Body of pancreas (tissue), 4 donors: ENCODE measurements at regions not wholly inside any gene's neighbourhood (a gene's known extent, or its start where the extent isn't known, plus 50 kb on each side); places are given as distances from the start of the nearest gene placed in this dataset.

Source experiments
- ATAC-seq: fragments of 150-250 bp; one replicate; pipeline ENCODE4 v1.9.1; 2016
- DNase-seq, 4 donors: peaks; one replicate each; pipeline ENCODE4 v3.0.0-alpha.2; 2019
- H3K27ac ChIP-seq, 4 donors: fragments of 200-600 bp; sonication (generic); 1 replicate in 3 of 4; 2 replicates in 1 of 4; pipeline versions ENCODE4 v1.5.1 to v1.6.1; 2016 to 2019; ENCODE audit warnings: mild to moderate bottlenecking in 1 of 4, mixed read lengths in 1 of 4, moderate library complexity in 1 of 4
- H3K27me3 ChIP-seq, 2 donors: fragments of 200-600 bp; sonication (generic); one replicate each; pipeline ENCODE4 v1.6.0; 2016; ENCODE audit warnings: mild to moderate bottlenecking in 1 of 2
- H3K36me3 ChIP-seq, 2 donors: fragments of 200-600 bp; sonication (generic); replicated peaks in 1 of 2; 2 replicates each; pipeline ENCODE4 v1.5.1; 2016; ENCODE audit warnings: low read depth in 2 of 2; ENCODE audit not compliant: insufficient read depth in 1 of 2
- H3K4me1 ChIP-seq: fragments of 200-600 bp; sonication (generic); one replicate; pipeline ENCODE4 v1.6.0; 2016
- H3K4me3 ChIP-seq, 2 donors: fragments of 200-600 bp; sonication (generic); 1 replicate in 1 of 2; 2 replicates in 1 of 2; pipeline ENCODE4 v1.5.1; 2016 to 2019
- H3K9me3 ChIP-seq, 3 donors: fragments of 200-600 bp; sonication (generic); 1 replicate in 2 of 3; 2 replicates in 1 of 3; pipeline ENCODE4 v1.5.1; 2016
- CTCF ChIP-seq, 7 experiments: fragments of 450-650 bp in 4 of 7; fragments of 200-600 bp in 3 of 7; sonication (generic) in 3 of 7; IDR thresholded peaks; one replicate each; pipeline ENCODE4 v1.5.1; 2016 to 2019; ENCODE audit warnings: antibody characterized with exemption in 7 of 7
- POLR2A ChIP-seq, 3 donors: fragments of 450-650 bp; IDR thresholded peaks; one replicate each; pipeline ENCODE4 v1.6.1; 2016; ENCODE audit warnings: antibody characterized with exemption in 3 of 3, mild to moderate bottlenecking in 2 of 3
- WGBS, 2 donors: methylation state at CpG; one replicate each; pipeline ENCODE4 v1.1.5; 2017; 5-methylcytosine and 5-hydroxymethylcytosine counted together
- intact Hi-C: fragments of 100-400 bp; cut with DNase I; formaldehyde crosslinking; loops from one replicate; pipeline ENCODE4 v1.15.1; 2023

- H3K4me3 ChIP-seq = no peak overlapping the region
- H3K9me3 ChIP-seq = no peaks in the 10 kb centered on the region
- TF ChIP-seq POLR2A (IDR thresholded peaks at IDR 0.05) (no peak), CTCF (IDR thresholded peaks at IDR 0.05) (no peak)
- DNase-seq (peak; percentile 30 to 67 (median 43)), ATAC-seq (no peak)
- intact Hi-C loops = no loop called here
- no peak overlapping the region for H3K27ac ChIP-seq
- WGBS, 2 donors = 65 to 67% methylated on average over 21 to 23 of the region's 23 CpGs
- H3K36me3 ChIP-seq = no peaks in the 10 kb centered on the region
- H3K27me3 ChIP-seq = no peaks in the 10 kb centered on the region
- H3K4me1 ChIP-seq = peaks cover 7% of the 10 kb centered on the region
Observed at GRCh38 chr16:86037999-86038925, 139.3 kb downstream of the IRF8 start.

GRCh38 chr16:86038926-86039310 is 140.0 kb downstream of the IRF8 start:
- no peak for TF ChIP-seq POLR2A (IDR thresholded peaks at IDR 0.05)
- no peak for TF ChIP-seq CTCF (IDR thresholded peaks at IDR 0.05)
- ATAC-seq = no peak

GRCh38 chr16:86039606-86040005 is 140.6 kb downstream of the IRF8 start:
- WGBS, 2 donors = 84 to 86% methylated on average over 9 to 12 of the region's 12 CpGs
- Histone ChIP-seq H3K9me3 (no peaks in the 10 kb centered on the region), H3K27me3 (no peaks in the 10 kb centered on the region)

More at GRCh38 chr16:86038926-86039310, 140.0 kb downstream of the IRF8 start:
- no peaks in the 10 kb centered on the region for H3K9me3 ChIP-seq
- H3K36me3 ChIP-seq = no peaks in the 10 kb centered on the region
- H3K4me1 ChIP-seq = peaks cover 7% of the 10 kb centered on the region
- no peak overlapping the region for H3K27ac ChIP-seq
- intact Hi-C loops = no loop called here
- peak in 1 of 4 donors; percentile 8 for DNase-seq
- 41 to 51% methylated on average over 13 of the region's 13 CpGs for WGBS, 2 donors
- H3K4me3 ChIP-seq = no peak overlapping the region
- H3K27me3 ChIP-seq = no peaks in the 10 kb centered on the region

GRCh38 chr16:86040496-86040895 is 141.5 kb downstream of the IRF8 start:
- DNase-seq = peak in 1 of 4 donors; percentile 0
- no peaks in the 10 kb centered on the region for H3K27me3 ChIP-seq
- ATAC-seq = no peak
- intact Hi-C loops = no loop called here
- 83 to 84% methylated on average over 12 to 14 of the region's 17 CpGs for WGBS, 2 donors
- H3K9me3 ChIP-seq = no peaks in the 10 kb centered on the region
- no peak overlapping the region for H3K4me3 ChIP-seq
- peaks cover 7% of the 10 kb centered on the region for H3K4me1 ChIP-seq
- TF ChIP-seq POLR2A (IDR thresholded peaks at IDR 0.05) (no peak), CTCF (IDR thresholded peaks at IDR 0.05) (no peak)
- no peaks in the 10 kb centered on the region for H3K36me3 ChIP-seq
- H3K27ac ChIP-seq = no peak overlapping the region

More at GRCh38 chr16:86039606-86040005, 140.6 kb downstream of the IRF8 start:
- Histone ChIP-seq H3K27ac (no peak overlapping the region), H3K4me3 (no peak overlapping the region), H3K4me1 (peaks cover 7% of the 10 kb centered on the region), H3K36me3 (no peaks in the 10 kb centered on the region)
- TF ChIP-seq POLR2A (IDR thresholded peaks at IDR 0.05) = no peak
- no peak for TF ChIP-seq CTCF (IDR thresholded peaks at IDR 0.05)
- intact Hi-C loops = no loop called here
- ATAC-seq = no peak
- peak in 1 of 4 donors; percentile 6 for DNase-seq
